HG03558 (cell line): ENCODE measurements at regions not wholly inside any gene's neighbourhood (a gene's known extent, or its start where the extent isn't known, plus 50 kb on each side); places are given as distances from the start of the nearest gene placed in this dataset.
"Not testable (repeated sequence)": the region's sequence is repeated elsewhere in the genome, so short reads cannot be mapped to it uniquely, and the experiment has no call there.

Experiments used
- ATAC-seq: cut with Tn5 transposase; IDR thresholded peaks from one replicate; pipeline ENCODE4 v1.9.1; 2021; ENCODE audit warnings: moderate number of reproducible peaks; ENCODE audit not compliant: unreplicated experiment; ENCODE audit errors: extremely low read depth

- ATAC-seq: no peak
Measured at GRCh38 chr7:68244389-68244788, 1247.8 kb downstream of the TYW1 start.

GRCh38 chr7:68245688-68246087, 1249.1 kb downstream of the TYW1 start:
- ATAC-seq: no peak

DNA sequence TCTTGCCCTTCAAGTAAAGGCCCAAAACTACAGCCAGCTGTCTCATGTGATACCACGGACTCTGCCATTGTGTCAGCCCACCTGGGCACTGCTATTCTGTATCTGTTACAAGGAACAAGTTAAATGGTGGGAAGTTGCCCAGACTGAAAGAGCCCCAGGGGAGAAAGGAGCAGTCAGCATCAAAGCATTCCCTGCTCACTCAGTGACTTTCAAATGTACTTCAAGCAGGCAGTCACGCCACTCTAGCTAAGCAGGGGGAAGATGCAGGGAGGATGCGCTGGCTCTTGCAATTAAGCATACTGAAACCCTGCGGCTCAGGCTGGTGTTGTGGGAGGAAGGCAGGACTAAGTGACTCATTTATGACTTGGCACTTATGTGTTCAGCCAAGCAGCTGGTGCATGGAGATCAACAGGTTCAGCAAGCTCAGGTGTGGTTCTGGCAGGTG, 1249.6 kb downstream of the TYW1 start:
- no peak for ATAC-seq

GRCh38 chr7:68247126-68247525, 1250.5 kb downstream of the TYW1 start:
- no peak for ATAC-seq

DNA sequence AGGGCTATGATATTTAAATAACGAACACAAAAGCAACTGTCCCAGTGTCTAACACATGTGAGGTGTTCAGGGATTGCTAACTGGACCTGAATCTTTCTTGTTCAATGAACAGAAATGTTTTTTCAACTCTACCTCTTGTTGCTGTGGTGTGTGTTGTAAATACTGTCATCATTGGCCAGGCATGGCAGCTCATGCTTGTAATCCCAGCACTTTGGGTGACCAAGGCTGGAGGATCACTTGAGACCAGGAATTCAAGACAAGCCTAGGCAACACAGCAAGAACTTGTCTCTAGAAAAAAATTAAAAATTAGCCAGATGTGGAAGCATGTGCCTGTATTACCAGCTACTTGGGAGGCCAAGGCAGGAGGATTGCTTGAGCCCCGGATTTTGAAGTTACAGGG, 1250.9 kb downstream of the TYW1 start:
- no peak for ATAC-seq

DNA sequence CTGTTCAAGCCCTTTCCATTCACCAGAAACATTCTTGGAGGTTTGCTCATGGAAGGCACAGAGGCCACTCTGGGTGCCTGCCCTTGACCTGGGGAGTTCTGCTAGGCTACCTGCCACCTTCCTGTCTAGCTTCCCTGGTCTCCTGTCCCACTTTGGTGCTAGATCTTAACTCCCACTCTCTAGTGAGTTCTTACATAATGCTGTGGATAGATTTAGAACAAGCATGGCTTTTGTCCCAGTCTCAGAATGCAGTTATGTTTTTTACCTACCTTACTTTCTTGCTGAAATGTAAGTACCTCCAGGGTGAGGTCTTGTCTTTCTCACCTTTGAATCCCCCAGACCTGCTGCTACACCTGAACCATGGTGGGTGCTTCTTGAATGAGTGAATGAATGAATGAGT, 1252.3 kb downstream of the TYW1 start:
- no peak for ATAC-seq

GRCh38 chr7:68249611-68250010, 1253.0 kb downstream of the TYW1 start:
- ATAC-seq: no peak

GRCh38 chr7:68250143-68250542, 1253.5 kb downstream of the TYW1 start:
- no peak for ATAC-seq

GRCh38 chr7:68254815-68255214, 1258.2 kb downstream of the TYW1 start:
- not testable (repeated sequence) for ATAC-seq

DNA sequence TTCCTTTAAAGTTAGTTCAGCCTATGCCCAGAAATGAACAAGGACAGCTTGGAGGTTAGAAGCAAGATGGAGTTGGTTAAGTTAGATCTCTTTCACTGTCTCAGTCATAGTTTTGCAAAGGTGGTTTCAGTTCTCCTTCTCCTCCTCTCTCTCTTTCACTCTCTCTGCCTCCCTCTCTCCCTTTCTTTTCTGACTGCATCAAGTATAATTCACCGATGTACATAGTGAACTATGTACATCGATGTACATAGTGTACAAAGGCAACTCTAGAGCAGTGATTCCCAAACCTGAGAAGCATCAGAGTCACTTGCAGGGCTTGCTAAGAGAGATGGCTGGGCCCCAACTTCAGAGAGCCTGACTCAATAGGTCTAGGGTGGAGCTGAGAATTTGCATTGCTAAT, 1259.7 kb downstream of the TYW1 start:
- ATAC-seq: no peak

GRCh38 chr7:68258609-68259008, 1262.0 kb downstream of the TYW1 start:
- no peak for ATAC-seq

DNA sequence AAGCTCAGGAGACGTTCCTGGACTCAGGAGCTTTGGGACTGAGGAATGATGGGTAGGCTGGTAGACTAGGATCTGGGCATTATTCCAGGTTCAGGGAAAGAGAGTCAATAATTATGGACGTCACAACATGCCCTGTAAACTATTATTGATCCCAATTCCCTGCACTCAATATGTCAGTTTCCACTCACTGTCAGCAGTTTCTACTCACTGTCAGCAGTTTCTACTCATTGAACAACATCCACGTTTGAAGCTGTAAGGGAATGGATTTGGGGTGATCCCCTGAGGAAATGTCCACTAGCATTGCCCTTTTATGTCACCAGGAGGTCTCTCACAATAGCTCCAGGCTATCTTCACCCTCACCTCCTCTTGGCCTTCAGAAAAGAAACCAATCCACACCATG, 1268.6 kb downstream of the TYW1 start:
- no peak for ATAC-seq

- no peak for ATAC-seq
Measured at GRCh38 chr7:68266004-68266579, 1269.5 kb downstream of the TYW1 start.

- no peak for ATAC-seq
Measured at GRCh38 chr7:68267486-68267885, 1270.9 kb downstream of the TYW1 start.

GRCh38 chr7:68269405-68269804, 1272.8 kb downstream of the TYW1 start:
- ATAC-seq: no peak

DNA sequence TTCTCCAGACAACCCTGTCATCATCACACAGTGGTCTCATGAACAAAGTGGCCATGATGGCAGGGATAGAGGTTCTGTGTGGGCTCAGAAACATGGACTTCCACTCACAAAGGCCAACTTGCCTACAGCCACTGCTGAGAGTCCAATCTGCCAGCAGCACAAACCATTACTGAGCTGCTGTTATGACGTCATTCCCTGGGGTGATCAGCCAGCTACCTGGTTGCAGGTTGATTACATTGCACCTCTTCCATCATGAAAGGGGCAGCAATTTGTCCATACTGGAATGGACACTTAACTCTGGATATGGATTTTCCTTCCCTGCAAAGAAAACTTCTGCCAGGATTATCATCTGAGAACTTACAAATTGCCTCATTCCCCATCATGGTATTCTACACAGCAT, 1275.9 kb downstream of the TYW1 start:
- no peak for ATAC-seq

GRCh38 chr7:68276725-68277124, 1280.1 kb downstream of the TYW1 start:
- ATAC-seq: no peak

DNA sequence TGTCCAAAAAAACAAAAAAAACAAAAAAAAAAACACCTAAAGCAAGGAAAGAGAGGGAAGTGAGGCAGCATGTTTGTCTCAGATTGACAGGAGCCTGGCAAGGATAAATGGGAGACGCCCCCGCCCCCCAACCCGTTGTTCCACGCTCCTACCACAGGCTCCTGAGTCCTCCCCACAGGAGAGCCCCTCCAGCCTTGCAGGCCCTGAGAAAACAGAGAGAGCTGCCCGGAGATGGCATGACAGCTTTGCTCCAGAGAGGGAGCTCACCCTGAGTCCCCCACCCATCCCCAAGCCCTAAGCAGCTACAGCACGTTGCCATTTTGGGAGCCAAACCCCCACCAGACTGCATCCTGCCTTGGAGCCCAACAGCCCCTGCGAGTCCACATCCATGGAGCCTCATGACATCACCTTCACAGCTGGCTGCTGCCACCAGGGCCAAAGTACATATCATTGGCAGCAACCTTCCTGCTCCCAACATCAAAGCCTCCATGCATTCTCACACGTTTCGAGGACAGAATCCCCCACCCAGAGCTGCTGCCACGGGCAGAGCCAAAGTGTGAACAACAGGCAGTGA, 1283.3 kb downstream of the TYW1 start:
- no peak for ATAC-seq

DNA sequence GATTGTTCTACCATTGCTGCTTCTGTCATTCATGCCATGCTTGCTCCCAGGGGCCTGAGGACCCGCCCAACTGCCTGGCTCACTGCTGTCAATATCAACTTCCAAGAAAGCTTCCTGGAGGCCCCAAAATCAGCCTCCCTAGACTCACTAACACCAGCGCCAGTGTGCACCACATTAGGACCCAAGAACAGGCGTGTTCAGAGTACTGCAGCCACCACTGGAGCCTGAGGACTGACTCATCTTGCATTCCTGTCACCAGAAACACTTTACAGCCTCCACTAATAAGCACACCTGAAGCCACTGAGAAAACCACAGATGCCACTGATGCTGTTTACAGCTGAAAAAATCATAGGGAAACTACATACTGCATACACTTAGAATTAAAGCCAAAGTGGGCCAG, 1284.3 kb downstream of the TYW1 start:
- ATAC-seq: no peak

- no peak for ATAC-seq
Measured at GRCh38 chr7:68288144-68288593, 1291.5 kb downstream of the TYW1 start.

DNA sequence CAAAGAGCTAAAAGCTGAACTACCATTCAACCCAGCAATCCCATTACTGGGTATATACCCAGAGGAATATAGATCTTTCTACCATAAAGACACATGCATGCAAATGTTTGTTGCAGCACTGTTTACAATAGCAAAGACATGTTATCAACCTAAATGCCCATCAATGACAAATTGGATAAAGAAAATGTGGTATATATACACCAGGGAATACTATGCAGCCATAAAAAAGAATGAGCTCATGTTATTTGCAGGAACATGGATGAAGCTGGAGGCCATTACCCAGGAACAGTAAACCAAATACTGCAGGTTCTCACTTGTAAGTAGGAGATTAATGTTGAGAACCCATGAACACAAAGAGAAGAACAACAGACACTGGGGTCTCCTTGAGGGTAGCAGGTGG, 1295.1 kb downstream of the TYW1 start:
- no peak for ATAC-seq

- no peak for ATAC-seq
Measured at GRCh38 chr7:68295386-68295785, 1298.8 kb downstream of the TYW1 start.
